OCI-M2 (cell line): ENCODE measurements at regions not wholly inside any gene's neighbourhood (a gene's known extent, or its start where the extent isn't known, plus 50 kb on each side); places are given as distances from the start of the nearest gene placed in this dataset.
"Not testable (repeated sequence)": the region's sequence is repeated elsewhere in the genome, so short reads cannot be mapped to it uniquely, and the experiment has no call there.

Source experiments
- DNase-seq: peaks from one replicate; lab custom pipeline; 2025; ENCODE audit not compliant: unreplicated experiment; lab: John Stamatoyannopoulos, UW

GRCh38 chr2:156006721-156007618 lies 325.6 kb downstream of the NR4A2 start:
- no peak for DNase-seq

GRCh38 chr2:156005999-156006712 lies 326.4 kb downstream of the NR4A2 start:
- no peak for DNase-seq

GRCh38 chr2:156005531-156005930 lies 327.0 kb downstream of the NR4A2 start:
- no peak for DNase-seq

GRCh38 chr2:156004459-156004858 lies 328.1 kb downstream of the NR4A2 start:
- DNase-seq, result no peak

- no peak for DNase-seq
Measured at GRCh38 chr2:156003780-156004179, 328.7 kb downstream of the NR4A2 start.

- no peak for DNase-seq
Measured at GRCh38 chr2:156001851-156002250, 330.7 kb downstream of the NR4A2 start.

- DNase-seq, result no peak
Measured at GRCh38 chr2:155997538-155997937, 335.0 kb downstream of the NR4A2 start.

GRCh38 chr2:155994315-155994714 lies 338.2 kb downstream of the NR4A2 start:
- DNase-seq, result no peak

- no peak for DNase-seq
Measured at GRCh38 chr2:155983845-155984244, 348.7 kb downstream of the NR4A2 start.

- no peak for DNase-seq
Measured at GRCh38 chr2:155982135-155982534, 350.4 kb downstream of the NR4A2 start.

GRCh38 chr2:155980941-155981560 lies 351.5 kb downstream of the NR4A2 start:
- DNase-seq, result no peak

- DNase-seq, result no peak
Measured at GRCh38 chr2:155975734-155976133, 356.8 kb downstream of the NR4A2 start.

- DNase-seq, result no peak
Measured at GRCh38 chr2:155972916-155973315, 359.6 kb downstream of the NR4A2 start.

GRCh38 chr2:155966064-155966471 lies 366.5 kb downstream of the NR4A2 start:
- not testable (repeated sequence) for DNase-seq

GRCh38 chr2:155965415-155966063 lies 367.0 kb downstream of the NR4A2 start:
- DNase-seq, result no peak

GRCh38 chr2:155961641-155962040 lies 370.9 kb downstream of the NR4A2 start:
- no peak for DNase-seq

- no peak for DNase-seq
Measured at GRCh38 chr2:155958834-155959233, 373.7 kb downstream of the NR4A2 start.

GRCh38 chr2:155947069-155947468 lies 385.5 kb downstream of the NR4A2 start:
- DNase-seq, result no peak

GRCh38 chr2:155944218-155944617 lies 388.3 kb downstream of the NR4A2 start:
- DNase-seq, result no peak

GRCh38 chr2:155930312-155930711 lies 402.2 kb downstream of the NR4A2 start:
- no peak for DNase-seq

- DNase-seq, result no peak
Measured at GRCh38 chr2:155917380-155917779, 415.1 kb downstream of the NR4A2 start.
